Naive thymus-derived CD4-positive, alpha-beta T cell (primary cell): ENCODE measurements at regions not wholly inside any gene's neighbourhood (a gene's known extent, or its start where the extent isn't known, plus 50 kb on each side); places are given as distances from the start of the nearest gene placed in this dataset.

Experiments
- ATAC-seq: fragments of 150-1000 bp; cut with Tn5 transposase; 2 replicates; pipeline ENCODE4 v1.10.0; 2021; ENCODE audit warnings: mild to moderate bottlenecking, moderate library complexity
- CTCF ChIA-PET: fragments of 350-600 bp; sonication (Branson Sonifier 250); formaldehyde crosslinking; loops from one replicate; lab custom pipeline; 2021; ENCODE audit warnings: antibody characterized with exemption; lab: Charles Lee
- POLR2A ChIA-PET: fragments of 350-600 bp; sonication (Branson Sonifier 250); formaldehyde crosslinking; loops from one replicate; lab custom pipeline; 2021; ENCODE audit warnings: antibody characterized with exemption, inconsistent platforms; lab: Charles Lee
- DNase-seq, 9 donors: peaks; one replicate each; pipeline versions ENCODE4 v3.0.0 to v3.0.0-alpha.2; 2020 to 2022; ENCODE audit warnings: mixed read lengths in 1 of 9
- H3K27ac ChIP-seq: one replicate; pipeline ENCODE4 v1.7.0; 2013; ENCODE audit warnings: mild to moderate bottlenecking, low read depth, low read length, moderate library complexity
- H3K27me3 ChIP-seq, 2 donors: one replicate each; pipeline ENCODE4 v1.7.0; 2013; ENCODE audit warnings: low read length in 2 of 2, mild to moderate bottlenecking in 2 of 2, moderate library complexity in 2 of 2; ENCODE audit not compliant: control insufficient read depth in 2 of 2, insufficient read depth in 2 of 2
- H3K36me3 ChIP-seq, 3 experiments: 1 replicate in 2 of 3; 2 replicates in 1 of 3; pipeline ENCODE4 v1.7.0; 2013; ENCODE audit warnings: low read length in 3 of 3, mild to moderate bottlenecking in 3 of 3, moderate library complexity in 1 of 3; ENCODE audit not compliant: insufficient read depth in 3 of 3, control insufficient read depth in 2 of 3
- H3K4me1 ChIP-seq, 2 donors: one replicate each; pipeline ENCODE4 v1.7.0; 2013; ENCODE audit warnings: low read length in 2 of 2, mild to moderate bottlenecking in 2 of 2, moderate library complexity in 1 of 2; ENCODE audit not compliant: control insufficient read depth in 2 of 2, insufficient read depth in 2 of 2
- H3K4me3 ChIP-seq: 2 replicates; pipeline ENCODE4 v1.7.0; 2013; ENCODE audit warnings: mild to moderate bottlenecking, low read length
- H3K9me3 ChIP-seq, 3 experiments: 1 replicate in 2 of 3; 2 replicates in 1 of 3; pipeline ENCODE4 v1.7.0; 2013; ENCODE audit warnings: low read length in 3 of 3; ENCODE audit not compliant: control insufficient read depth in 2 of 3
- H3K27ac Mint-ChIP-seq, 9 donors: one replicate each; pipeline ENCODE4 v1.8.0; 2020 to 2022; ENCODE audit warnings: mixed read lengths in 9 of 9, mild to moderate bottlenecking in 8 of 9, moderate library complexity in 5 of 9, inconsistent platforms in 2 of 9
- H3K27me3 Mint-ChIP-seq, 5 donors: one replicate each; pipeline ENCODE4 v1.8.0; 2021 to 2022; ENCODE audit warnings: mixed read lengths in 5 of 5, mild to moderate bottlenecking in 1 of 5
- H3K36me3 Mint-ChIP-seq, 5 donors: one replicate each; pipeline ENCODE4 v1.8.0; 2020 to 2022; ENCODE audit warnings: mixed read lengths in 5 of 5, mild to moderate bottlenecking in 3 of 5, inconsistent platforms in 1 of 5
- H3K4me1 Mint-ChIP-seq, 7 donors: one replicate each; pipeline ENCODE4 v1.8.0; 2020 to 2022; ENCODE audit warnings: mixed read lengths in 7 of 7, mild to moderate bottlenecking in 3 of 7, inconsistent platforms in 1 of 7
- H3K4me3 Mint-ChIP-seq, 10 donors: one replicate each; pipeline ENCODE4 v1.8.0; 2020 to 2022; ENCODE audit warnings: mild to moderate bottlenecking in 10 of 10, mixed read lengths in 10 of 10, moderate library complexity in 6 of 10, inconsistent platforms in 2 of 10
- H3K9me3 Mint-ChIP-seq, 11 donors: one replicate each; pipeline ENCODE4 v1.8.0; 2020 to 2022; ENCODE audit warnings: mixed read lengths in 11 of 11, mild to moderate bottlenecking in 4 of 11, inconsistent platforms in 1 of 11, moderate library complexity in 1 of 11
- intact Hi-C, 2 donors: fragments of 100-400 bp; cut with micrococcal nuclease; formaldehyde crosslinking; loops; one replicate each; pipeline ENCODE4 v1.15.1; 2023

DNA sequence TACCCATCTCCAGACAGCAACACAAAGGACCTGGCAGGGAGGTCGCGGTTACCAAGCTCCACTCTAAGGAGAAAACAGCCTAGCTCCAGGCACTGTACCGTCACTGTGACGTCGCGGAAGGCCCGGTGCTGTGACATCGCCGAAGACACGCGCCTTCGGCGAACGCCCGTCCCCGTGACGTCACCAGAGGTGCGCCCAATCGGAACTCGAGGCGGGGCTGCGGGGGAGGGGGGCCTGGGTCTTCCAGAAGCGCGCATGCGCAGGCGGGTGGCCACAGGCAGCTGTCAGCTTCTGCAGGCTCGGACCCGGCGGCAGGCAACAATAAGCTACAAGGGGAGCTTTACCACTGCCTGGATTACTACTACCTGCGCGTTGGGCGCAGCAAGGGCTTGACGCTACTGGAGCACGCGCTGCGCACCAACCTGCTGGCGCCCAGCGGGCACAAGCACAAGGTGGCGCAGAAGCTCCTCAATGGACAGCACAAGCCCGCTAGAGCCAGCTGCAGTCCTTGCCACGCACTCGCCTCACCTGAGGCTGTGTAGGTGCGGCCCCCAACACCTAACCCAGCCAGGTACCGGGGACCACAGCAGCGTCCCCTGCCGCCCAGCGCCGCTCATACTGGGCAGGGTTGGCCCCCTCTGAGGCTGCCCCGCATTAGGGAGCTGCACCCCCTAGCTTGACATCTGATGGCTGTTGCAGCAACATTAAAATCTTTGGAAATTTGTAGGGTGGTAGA is 208.4 kb downstream of the TPST1 start:
- ATAC-seq = peak; percentile 94
- no peaks in the 10 kb centered on the region for H3K27me3 Mint-ChIP-seq
- Histone ChIP-seq H3K36me3 (no peaks in the 10 kb centered on the region), H3K9me3 (no peaks in the 10 kb centered on the region), H3K4me1 (peaks cover 0 to 6% of the 10 kb centered on the region in 2 donors), H3K27me3 (no peaks in the 10 kb centered on the region), H3K27ac (peak overlapping the region; percentile 37), H3K4me3 (peak overlapping the region; percentile 74)
- H3K27ac Mint-ChIP-seq = peak overlapping the region; percentile 38 to 95 (median 90)
- peak overlapping the region; percentile 63 to 82 (median 80) for H3K4me3 Mint-ChIP-seq
- no peaks in the 10 kb centered on the region for H3K9me3 Mint-ChIP-seq
- ChIA-PET POLR2A (interaction anchor here (0.5 to 1.4 kb wide), 3 partner anchors 76 to 889 kb away, joined by 3 to 5 read pairs (median 4); no protein-coding TSS in a partner anchor), CTCF (interaction anchor here (0.5 kb wide), 1 partner anchor 299 kb away, joined by 3 read pairs; no protein-coding TSS in a partner anchor)
- intact Hi-C loops = loop anchor here (1.0 to 5.0 kb wide), 8 partner anchors 80 to 584 kb away; partner anchors contain the start of genes TYW1 (in 2 of the 2), ASL (in 1 of the 2), GUSB (in 1 of the 2) and SBDS (in 1 of the 2)
- DNase-seq = peak; percentile 78 to 92 (median 82)
- peaks cover 0 to 22% (median 10%) of the 10 kb centered on the region in 7 donors for H3K4me1 Mint-ChIP-seq
- peaks cover 0 to 5% (median 0%) of the 10 kb centered on the region in 5 donors for H3K36me3 Mint-ChIP-seq

DNA sequence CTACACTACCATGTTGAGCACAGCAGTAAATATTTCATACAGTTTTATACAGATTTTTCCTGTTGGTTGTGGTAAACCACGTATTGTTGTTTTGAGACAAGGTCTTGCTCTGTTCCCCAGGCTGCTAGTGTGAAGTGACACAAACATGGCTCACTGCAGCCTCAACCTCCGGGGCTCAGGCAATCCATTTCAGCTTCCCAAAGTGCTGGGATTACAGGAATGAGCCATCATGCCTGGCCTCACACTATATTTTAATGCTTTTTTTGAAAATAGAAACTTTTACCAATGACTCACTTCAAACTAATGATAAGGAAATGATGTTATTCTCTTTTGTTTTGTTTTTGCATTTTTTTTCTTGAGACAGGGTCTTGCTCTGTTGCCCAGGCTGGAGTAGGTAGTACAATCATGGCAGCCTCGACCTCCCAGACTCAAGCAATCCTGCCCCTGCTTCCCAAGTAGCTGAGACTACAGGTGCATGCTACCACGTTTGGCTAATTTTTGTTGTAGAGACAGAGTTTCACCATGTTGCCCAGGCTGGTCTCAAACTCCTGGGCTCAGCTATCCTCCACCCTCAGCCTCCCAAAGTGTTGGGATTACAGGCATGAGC is 210.6 kb downstream of the TPST1 start:
- POLR2A ChIA-PET = no interaction called here
- DNase-seq (no peak), ATAC-seq (no peak)
- CTCF ChIA-PET = no interaction called here
- peaks cover 0 to 6% of the 10 kb centered on the region in 2 donors for H3K4me1 ChIP-seq
- Mint-ChIP-seq H3K4me1 (peaks cover 0 to 22% (median 10%) of the 10 kb centered on the region in 7 donors), H3K27me3 (no peaks in the 10 kb centered on the region), H3K36me3 (peaks cover 0 to 2% (median 0%) of the 10 kb centered on the region in 5 donors), H3K4me3 (no peak overlapping the region), H3K27ac (no peak overlapping the region), H3K9me3 (no peaks in the 10 kb centered on the region)
- no peaks in the 10 kb centered on the region for H3K9me3 ChIP-seq
- intact Hi-C loops = no loop called here
- no peaks in the 10 kb centered on the region for H3K36me3 ChIP-seq
- H3K27ac ChIP-seq = no peak overlapping the region
- no peak overlapping the region for H3K4me3 ChIP-seq
- no peaks in the 10 kb centered on the region for H3K27me3 ChIP-seq

DNA sequence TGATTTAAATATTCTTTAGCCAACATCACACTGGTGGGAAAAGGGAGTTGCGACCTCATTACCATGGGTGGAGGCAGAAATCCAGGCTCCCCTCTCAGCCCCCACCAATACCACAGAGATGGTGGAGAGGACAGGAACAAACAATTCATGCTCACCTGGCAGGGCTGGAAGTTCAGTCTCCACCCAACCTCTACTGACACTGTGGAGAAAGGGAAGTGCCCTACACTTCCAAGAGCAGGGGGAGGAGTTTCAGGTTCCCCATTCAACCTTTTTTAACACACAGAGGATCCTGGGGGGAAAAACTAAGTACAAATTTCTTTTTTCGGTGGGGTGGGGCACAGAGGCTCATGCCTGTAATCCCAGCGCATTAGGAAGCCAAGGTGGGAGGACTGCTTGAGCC is 210.1 kb upstream of the KCTD7 start:
- ChIA-PET POLR2A (no interaction called here), CTCF (no interaction called here)
- intact Hi-C loops = no loop called here
- H3K27me3 Mint-ChIP-seq = no peaks in the 10 kb centered on the region
- no peak overlapping the region for H3K27ac Mint-ChIP-seq
- H3K36me3 Mint-ChIP-seq = peaks cover 0 to 8% (median 7%) of the 10 kb centered on the region in 5 donors
- DNase-seq = no peak
- no peak overlapping the region for H3K4me3 Mint-ChIP-seq
- no peak overlapping the region for H3K27ac ChIP-seq
- ATAC-seq = no peak
- H3K36me3 ChIP-seq = no peaks in the 10 kb centered on the region
- peaks cover 0 to 6% of the 10 kb centered on the region in 2 donors for H3K4me1 ChIP-seq
- H3K4me3 ChIP-seq = no peak overlapping the region
- H3K9me3 Mint-ChIP-seq = no peaks in the 10 kb centered on the region
- no peaks in the 10 kb centered on the region for H3K27me3 ChIP-seq
- peaks cover 0 to 16% (median 10%) of the 10 kb centered on the region in 7 donors for H3K4me1 Mint-ChIP-seq
- no peaks in the 10 kb centered on the region for H3K9me3 ChIP-seq

DNA sequence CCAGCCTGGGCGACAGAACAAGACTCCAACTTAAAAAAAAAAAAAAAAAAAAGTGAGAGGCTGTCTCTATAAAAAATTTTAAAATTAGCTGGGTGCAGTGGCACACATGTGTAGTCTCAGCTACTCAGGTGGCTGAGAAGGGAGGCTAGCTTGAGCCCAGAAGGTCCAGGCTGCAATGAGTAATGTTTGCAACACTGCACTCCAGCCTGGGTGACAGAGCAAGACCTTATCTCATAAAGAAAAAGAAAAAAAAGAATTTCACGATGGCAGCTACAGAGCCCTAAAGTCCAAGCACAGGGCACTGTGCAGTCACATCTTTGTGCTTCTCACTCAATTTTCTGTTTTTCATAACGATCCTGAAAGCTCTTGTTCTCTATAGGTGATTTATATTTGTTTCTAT is 209.5 kb upstream of the KCTD7 start:
- intact Hi-C loops = no loop called here
- DNase-seq (no peak), ATAC-seq (no peak)
- H3K9me3 ChIP-seq = no peaks in the 10 kb centered on the region
- Mint-ChIP-seq H3K27ac (no peak overlapping the region), H3K4me3 (no peak overlapping the region), H3K36me3 (peaks cover under 1 to 11% (median 10%) of the 10 kb centered on the region in 5 donors), H3K27me3 (no peaks in the 10 kb centered on the region), H3K9me3 (no peaks in the 10 kb centered on the region), H3K4me1 (peaks cover 0 to 11% (median 5%) of the 10 kb centered on the region in 7 donors)
- H3K27me3 ChIP-seq = no peaks in the 10 kb centered on the region
- H3K4me1 ChIP-seq = peaks cover 0 to 1% of the 10 kb centered on the region in 2 donors
- ChIA-PET POLR2A (interaction anchor here (0.7 to 0.8 kb wide), 2 partner anchors 139 to 165 kb away, joined by 3 read pairs; no protein-coding TSS in a partner anchor), CTCF (interaction anchor here (0.7 kb wide), 1 partner anchor 1119 kb away, joined by 3 read pairs; no protein-coding TSS in a partner anchor)
- no peak overlapping the region for H3K27ac ChIP-seq
- no peak overlapping the region for H3K4me3 ChIP-seq
- H3K36me3 ChIP-seq = no peaks in the 10 kb centered on the region

DNA sequence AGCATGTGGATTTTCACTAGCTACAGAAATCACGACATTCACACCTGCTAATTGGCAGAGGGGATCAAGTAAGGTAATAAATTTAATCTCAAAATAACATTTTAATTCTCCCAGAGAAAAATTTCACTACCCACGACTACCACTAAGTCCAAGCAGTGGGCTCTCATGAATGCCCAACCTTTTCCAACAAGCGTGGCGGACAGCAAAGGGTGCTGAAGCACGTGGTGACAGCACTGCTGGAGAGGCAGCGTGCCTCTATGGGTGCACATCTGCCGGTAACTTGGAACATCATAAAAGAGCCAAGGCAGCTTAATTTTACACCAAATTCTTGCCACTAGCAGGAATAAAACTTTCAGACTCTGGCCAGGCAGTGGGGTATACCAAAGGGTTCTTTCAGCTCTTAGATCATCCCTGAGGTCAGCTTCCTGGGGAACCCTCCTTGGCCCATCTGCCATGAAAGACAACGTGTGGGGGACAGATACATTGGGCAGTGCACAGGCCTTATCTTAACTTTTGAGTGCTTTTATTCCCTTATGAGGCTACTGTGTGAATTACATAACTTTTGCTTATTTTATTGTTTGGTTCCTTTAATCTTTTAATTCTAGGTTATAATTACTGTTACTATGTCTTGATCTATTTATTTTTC is 206.7 kb upstream of the KCTD7 start:
- no peak overlapping the region for H3K4me3 Mint-ChIP-seq
- Histone ChIP-seq H3K9me3 (no peaks in the 10 kb centered on the region), H3K27me3 (no peaks in the 10 kb centered on the region), H3K4me1 (no peaks in the 10 kb centered on the region), H3K36me3 (no peaks in the 10 kb centered on the region), H3K27ac (no peak overlapping the region), H3K4me3 (no peak overlapping the region)
- no peak overlapping the region for H3K27ac Mint-ChIP-seq
- H3K27me3 Mint-ChIP-seq = no peaks in the 10 kb centered on the region
- CTCF ChIA-PET = no interaction called here
- no peaks in the 10 kb centered on the region for H3K9me3 Mint-ChIP-seq
- H3K4me1 Mint-ChIP-seq = no peaks in the 10 kb centered on the region
- no peak for ATAC-seq
- intact Hi-C loops = no loop called here
- DNase-seq = no peak
- peaks cover 4 to 34% (median 20%) of the 10 kb centered on the region in 5 donors for H3K36me3 Mint-ChIP-seq
- POLR2A ChIA-PET = interaction anchor here (0.8 kb wide), 1 partner anchor 138 kb away, joined by 3 read pairs; no protein-coding TSS in a partner anchor

DNA sequence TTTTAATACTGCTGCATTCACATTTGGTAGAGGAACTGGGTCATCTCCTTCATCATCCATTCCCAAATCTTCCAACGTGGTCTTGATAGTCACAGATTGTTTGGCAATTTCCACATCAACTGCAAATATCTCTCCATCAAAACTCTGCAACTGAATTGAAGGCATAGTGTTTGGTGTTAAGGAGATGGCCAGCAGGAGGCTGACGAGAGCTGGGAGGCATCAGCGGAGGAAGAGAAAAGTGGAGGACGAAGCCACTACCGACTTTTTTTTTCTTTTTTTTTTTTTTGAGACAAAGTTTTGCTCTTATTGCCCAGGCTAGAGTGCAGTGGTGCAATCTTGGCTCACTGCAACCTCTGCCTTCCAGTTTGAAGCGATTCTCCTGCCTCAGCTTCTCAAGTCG is 205.0 kb upstream of the KCTD7 start:
- H3K4me1 ChIP-seq = no peaks in the 10 kb centered on the region
- H3K4me3 ChIP-seq = no peak overlapping the region
- DNase-seq (no peak), ATAC-seq (no peak)
- Mint-ChIP-seq H3K4me3 (no peak overlapping the region), H3K9me3 (no peaks in the 10 kb centered on the region), H3K36me3 (peaks cover 5 to 43% (median 29%) of the 10 kb centered on the region in 5 donors), H3K27me3 (no peaks in the 10 kb centered on the region), H3K4me1 (no peaks in the 10 kb centered on the region), H3K27ac (no peak overlapping the region)
- intact Hi-C loops = no loop called here
- no peaks in the 10 kb centered on the region for H3K27me3 ChIP-seq
- POLR2A ChIA-PET = no interaction called here
- no peaks in the 10 kb centered on the region for H3K9me3 ChIP-seq
- CTCF ChIA-PET = no interaction called here
- H3K27ac ChIP-seq = no peak overlapping the region
- peaks cover 0 to 3% (median 0%) of the 10 kb centered on the region in 3 experiments for H3K36me3 ChIP-seq
